ENCODE measurements at regions not wholly inside any gene's neighbourhood (a gene's known extent, or its start where the extent isn't known, plus 50 kb on each side); places are given as distances from the start of the nearest gene placed in this dataset.

DNA sequence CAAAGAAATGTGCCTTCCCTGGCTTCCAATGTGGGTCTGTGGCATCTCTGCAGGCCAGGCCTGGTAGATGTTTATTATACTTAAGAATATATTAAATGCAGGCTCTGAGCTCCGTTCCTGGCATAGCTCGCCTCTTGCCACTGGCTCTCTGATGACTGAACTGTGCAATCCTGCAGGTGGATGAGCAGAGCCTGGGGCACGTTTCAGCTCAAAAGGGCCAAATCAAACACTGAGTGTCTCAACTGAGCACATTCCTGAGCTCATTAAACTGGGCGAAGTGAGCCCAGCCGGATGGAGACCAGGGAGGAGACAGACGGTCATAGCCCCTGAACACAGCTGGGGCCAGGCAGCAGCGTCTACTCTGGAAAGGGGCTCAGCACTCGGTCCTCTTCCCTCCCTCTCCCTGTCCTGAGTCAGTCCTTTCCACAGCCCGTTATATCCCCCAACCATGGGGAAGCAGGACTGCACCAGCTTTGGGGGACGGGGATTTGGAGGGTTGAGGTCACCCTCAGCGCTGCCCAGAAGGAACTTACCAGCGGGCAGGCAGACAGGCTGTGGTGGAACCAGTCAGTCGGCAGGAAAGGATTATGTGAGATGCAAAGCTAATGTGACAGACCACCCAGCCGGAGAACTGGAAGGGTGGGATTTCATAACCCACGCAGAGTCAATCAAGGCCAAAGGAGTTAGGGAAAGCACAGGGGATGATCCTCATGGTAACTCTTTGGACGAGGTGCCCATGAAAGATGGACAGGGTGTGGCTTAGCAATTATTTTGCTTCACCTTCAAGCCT is 77.4 kb upstream of the ANKRD34C start:
- TF ChIP-seq, protein P1, sequence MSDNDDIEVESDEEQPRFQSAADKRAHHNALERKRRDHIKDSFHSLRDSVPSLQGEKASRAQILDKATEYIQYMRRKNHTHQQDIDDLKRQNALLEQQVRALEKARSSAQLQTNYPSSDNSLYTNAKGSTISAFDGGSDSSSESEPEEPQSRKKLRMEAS (IDR thresholded peaks at IDR 0.05; ENCODE audit: low read depth, low read length) = no peak
- TF ChIP-seq, protein P2, sequence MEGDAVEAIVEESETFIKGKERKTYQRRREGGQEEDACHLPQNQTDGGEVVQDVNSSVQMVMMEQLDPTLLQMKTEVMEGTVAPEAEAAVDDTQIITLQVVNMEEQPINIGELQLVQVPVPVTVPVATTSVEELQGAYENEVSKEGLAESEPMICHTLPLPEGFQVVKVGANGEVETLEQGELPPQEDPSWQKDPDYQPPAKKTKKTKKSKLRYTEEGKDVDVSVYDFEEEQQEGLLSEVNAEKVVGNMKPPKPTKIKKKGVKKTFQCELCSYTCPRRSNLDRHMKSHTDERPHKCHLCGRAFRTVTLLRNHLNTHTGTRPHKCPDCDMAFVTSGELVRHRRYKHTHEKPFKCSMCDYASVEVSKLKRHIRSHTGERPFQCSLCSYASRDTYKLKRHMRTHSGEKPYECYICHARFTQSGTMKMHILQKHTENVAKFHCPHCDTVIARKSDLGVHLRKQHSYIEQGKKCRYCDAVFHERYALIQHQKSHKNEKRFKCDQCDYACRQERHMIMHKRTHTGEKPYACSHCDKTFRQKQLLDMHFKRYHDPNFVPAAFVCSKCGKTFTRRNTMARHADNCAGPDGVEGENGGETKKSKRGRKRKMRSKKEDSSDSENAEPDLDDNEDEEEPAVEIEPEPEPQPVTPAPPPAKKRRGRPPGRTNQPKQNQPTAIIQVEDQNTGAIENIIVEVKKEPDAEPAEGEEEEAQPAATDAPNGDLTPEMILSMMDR (IDR thresholded peaks at IDR 0.05; ENCODE audit: low read depth, low read length) = no peak

Data from NB4 (cell line).